Osteoblast (primary cell): ENCODE measurements at regions not wholly inside any gene's neighbourhood (a gene's known extent, or its start where the extent isn't known, plus 50 kb on each side); places are given as distances from the start of the nearest gene placed in this dataset.

ENCODE experiments used
- DNase-seq: peaks from one replicate; pipeline ENCODE4 v3.0.0; 2011; ENCODE audit warnings: low spot score, mixed read lengths; ENCODE audit not compliant: insufficient read length; ENCODE audit errors: missing footprints
- H2AFZ ChIP-seq: 2 replicates; pipeline ENCODE4 v1.6.0; 2011; ENCODE audit warnings: mild to moderate bottlenecking, low read length
- H3K27ac ChIP-seq: 2 replicates; pipeline ENCODE4 v1.5.1; 2011; ENCODE audit warnings: mild to moderate bottlenecking, low read depth, low read length, moderate library complexity
- H3K27me3 ChIP-seq: 2 replicates; pipeline ENCODE4 v1.6.0; 2012; ENCODE audit warnings: mild to moderate bottlenecking, control low read depth, inconsistent platforms, low read length, moderate library complexity; ENCODE audit not compliant: insufficient read depth
- H3K36me3 ChIP-seq: 2 replicates; pipeline ENCODE4 v1.5.1; 2011; ENCODE audit warnings: mild to moderate bottlenecking, low read length, control low read depth, moderate library complexity; ENCODE audit not compliant: insufficient read depth
- H3K4me1 ChIP-seq: 2 replicates; pipeline ENCODE4 v1.5.1; 2011; ENCODE audit warnings: mild to moderate bottlenecking, low read length, control low read depth, moderate library complexity; ENCODE audit not compliant: insufficient read depth
- H3K4me2 ChIP-seq: 2 replicates; pipeline ENCODE4 v1.6.0; 2011; ENCODE audit warnings: mild to moderate bottlenecking, low read length; ENCODE audit not compliant: insufficient read depth
- H3K4me3 ChIP-seq: fragments of 200-600 bp; sonication (generic); 3 replicates; pipeline ENCODE4 v1.5.1; 2012; ENCODE audit warnings: mild to moderate bottlenecking, low read length, inconsistent platforms; ENCODE audit not compliant: insufficient read depth
- H3K79me2 ChIP-seq: 2 replicates; pipeline ENCODE4 v1.6.0; 2012; ENCODE audit warnings: mild to moderate bottlenecking, low read length, control low read depth, inconsistent platforms; ENCODE audit not compliant: insufficient read depth
- H3K9me3 ChIP-seq: 2 replicates; pipeline ENCODE4 v1.5.1; 2011; ENCODE audit warnings: low read depth, low read length, control low read depth
- H4K20me1 ChIP-seq: 2 replicates; pipeline ENCODE4 v1.6.0; 2012; ENCODE audit warnings: mild to moderate bottlenecking, low read length, control low read depth; ENCODE audit not compliant: insufficient read depth
- CTCF ChIP-seq: IDR thresholded peaks from 2 replicates; pipeline ENCODE4 v1.5.1; 2011; ENCODE audit warnings: mild to moderate bottlenecking, low read depth, low read length, moderate library complexity; ENCODE audit errors: extremely low read depth

- H3K36me3 ChIP-seq, result no peaks in the 10 kb centered on the region
- no peaks in the 10 kb centered on the region for H3K9me3 ChIP-seq
- peaks cover 5% of the 10 kb centered on the region for H3K4me1 ChIP-seq
- H3K4me2 ChIP-seq, result no peak overlapping the region
- H3K4me3 ChIP-seq, result no peak overlapping the region
- no peaks in the 10 kb centered on the region for H4K20me1 ChIP-seq
- no peak overlapping the region for H2AFZ ChIP-seq
- TF ChIP-seq CTCF, result no peak
- H3K27me3 ChIP-seq, result peaks cover 6% of the 10 kb centered on the region
- no peak for DNase-seq
- H3K79me2 ChIP-seq, result no peaks in the 10 kb centered on the region
- H3K27ac ChIP-seq, result no peak overlapping the region
These were observed 99.0 kb downstream of the RAB18 start for GRCh38 chr10:27603104-27603503.

GRCh38 chr10:27605318-27605717 lies 101.2 kb downstream of the RAB18 start:
- Histone ChIP-seq H3K4me3 (no peak overlapping the region), H3K27me3 (peaks cover 6% of the 10 kb centered on the region), H3K27ac (no peak overlapping the region), H4K20me1 (no peaks in the 10 kb centered on the region), H3K79me2 (no peaks in the 10 kb centered on the region), H3K36me3 (no peaks in the 10 kb centered on the region), H3K9me3 (no peaks in the 10 kb centered on the region), H2AFZ (no peak overlapping the region), H3K4me1 (peaks cover 5% of the 10 kb centered on the region), H3K4me2 (no peak overlapping the region)
- TF ChIP-seq CTCF, result no peak
- no peak for DNase-seq

GRCh38 chr10:27607591-27607990 lies 103.5 kb downstream of the RAB18 start:
- no peaks in the 10 kb centered on the region for H4K20me1 ChIP-seq
- peaks cover 4% of the 10 kb centered on the region for H3K4me1 ChIP-seq
- H3K27me3 ChIP-seq, result peaks cover 6% of the 10 kb centered on the region
- H2AFZ ChIP-seq, result no peak overlapping the region
- no peak overlapping the region for H3K4me2 ChIP-seq
- TF ChIP-seq CTCF, result no peak
- H3K36me3 ChIP-seq, result no peaks in the 10 kb centered on the region
- H3K9me3 ChIP-seq, result no peaks in the 10 kb centered on the region
- no peaks in the 10 kb centered on the region for H3K79me2 ChIP-seq
- no peak overlapping the region for H3K27ac ChIP-seq
- H3K4me3 ChIP-seq, result no peak overlapping the region
- no peak for DNase-seq

- H2AFZ ChIP-seq, result no peak overlapping the region
- no peak overlapping the region for H3K4me3 ChIP-seq
- H3K79me2 ChIP-seq, result no peaks in the 10 kb centered on the region
- no peaks in the 10 kb centered on the region for H3K9me3 ChIP-seq
- H3K27me3 ChIP-seq, result peaks cover 5% of the 10 kb centered on the region
- H3K27ac ChIP-seq, result no peak overlapping the region
- no peaks in the 10 kb centered on the region for H3K36me3 ChIP-seq
- peaks cover 4% of the 10 kb centered on the region for H3K4me1 ChIP-seq
- no peak for DNase-seq
- TF ChIP-seq CTCF, result no peak
- H3K4me2 ChIP-seq, result no peak overlapping the region
- H4K20me1 ChIP-seq, result no peaks in the 10 kb centered on the region
These were observed 107.1 kb downstream of the RAB18 start for GRCh38 chr10:27611236-27611635.
